RWPE2 (cell line): ENCODE measurements at regions not wholly inside any gene's neighbourhood (a gene's known extent, or its start where the extent isn't known, plus 50 kb on each side); places are given as distances from the start of the nearest gene placed in this dataset.

Experiments
- ATAC-seq: fragments of 200-7000 bp; cut with Tn5 transposase; 3 replicates; pipeline ENCODE4 v1.9.1; 2021; ENCODE audit warnings: low read depth
- DNase-seq: peaks from one replicate; pipeline ENCODE4 v3.0.0-alpha.2; 2020; ENCODE audit warnings: low spot score
- H3K27ac ChIP-seq: fragments of 450-650 bp; 2 replicates; pipeline ENCODE4 v1.5.1; 2017; ENCODE audit warnings: mild to moderate bottlenecking; ENCODE audit not compliant: poor library complexity, severe bottlenecking
- H3K27me3 ChIP-seq: fragments of 250-450 bp; sonication (Bioruptor Pico); 2 replicates; pipeline ENCODE4 v1.5.1; 2021; ENCODE audit warnings: mild to moderate bottlenecking, moderate library complexity; ENCODE audit not compliant: insufficient read depth, poor library complexity, severe bottlenecking
- H3K36me3 ChIP-seq: fragments of 250-450 bp; sonication (Bioruptor Pico); 2 replicates; pipeline ENCODE4 v1.5.1; 2020; ENCODE audit warnings: low read depth, mild to moderate bottlenecking, moderate library complexity
- H3K4me1 ChIP-seq: fragments of 250-450 bp; sonication (Bioruptor Pico); 2 replicates; pipeline ENCODE4 v1.5.1; 2021; ENCODE audit warnings: mild to moderate bottlenecking, moderate library complexity; ENCODE audit not compliant: insufficient read depth, poor library complexity, severe bottlenecking
- H3K4me3 ChIP-seq: fragments of 250-450 bp; sonication (Bioruptor Pico); 2 replicates; pipeline ENCODE4 v1.5.1; 2021; ENCODE audit warnings: mild to moderate bottlenecking, moderate library complexity; ENCODE audit not compliant: severe bottlenecking
- H3K9me3 ChIP-seq: fragments of 250-450 bp; sonication (Bioruptor Pico); 2 replicates; pipeline ENCODE4 v1.5.1; 2021; ENCODE audit warnings: mild to moderate bottlenecking, moderate library complexity; ENCODE audit not compliant: severe bottlenecking
- TF ChIP-seq, protein P1 (sequence below): fragments of 450-650 bp; IDR thresholded peaks from one replicate; pipeline ENCODE4 v1.5.1; 2017; ENCODE audit warnings: mild to moderate bottlenecking, moderate library complexity; ENCODE audit not compliant: poor library complexity, severe bottlenecking

DNA sequence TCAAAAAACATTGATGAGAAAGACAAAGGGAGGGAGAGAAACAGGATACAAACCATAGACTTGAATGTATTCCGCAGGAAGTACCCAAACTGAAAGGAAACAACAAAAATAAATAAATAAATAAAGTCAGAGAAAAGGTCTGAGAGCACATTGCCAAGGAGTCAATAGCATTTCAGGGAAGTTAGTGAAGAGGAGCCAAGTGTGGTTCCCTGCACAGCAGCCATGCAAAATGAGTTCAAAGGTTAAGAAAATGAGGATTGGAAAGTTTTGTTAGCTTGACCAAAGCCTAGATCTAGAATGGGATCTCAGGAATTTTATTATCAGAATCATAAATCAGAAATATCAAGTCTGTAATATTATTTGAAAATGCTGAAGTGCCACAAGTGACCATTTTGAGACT, 700.0 kb downstream of the MAFB start:
- H3K4me3 ChIP-seq = no peak overlapping the region
- H3K27me3 ChIP-seq = peaks cover 3% of the 10 kb centered on the region
- no peaks in the 10 kb centered on the region for H3K36me3 ChIP-seq
- no peaks in the 10 kb centered on the region for H3K4me1 ChIP-seq
- H3K9me3 ChIP-seq = peaks cover 4% of the 10 kb centered on the region
- TF ChIP-seq, protein P1, sequence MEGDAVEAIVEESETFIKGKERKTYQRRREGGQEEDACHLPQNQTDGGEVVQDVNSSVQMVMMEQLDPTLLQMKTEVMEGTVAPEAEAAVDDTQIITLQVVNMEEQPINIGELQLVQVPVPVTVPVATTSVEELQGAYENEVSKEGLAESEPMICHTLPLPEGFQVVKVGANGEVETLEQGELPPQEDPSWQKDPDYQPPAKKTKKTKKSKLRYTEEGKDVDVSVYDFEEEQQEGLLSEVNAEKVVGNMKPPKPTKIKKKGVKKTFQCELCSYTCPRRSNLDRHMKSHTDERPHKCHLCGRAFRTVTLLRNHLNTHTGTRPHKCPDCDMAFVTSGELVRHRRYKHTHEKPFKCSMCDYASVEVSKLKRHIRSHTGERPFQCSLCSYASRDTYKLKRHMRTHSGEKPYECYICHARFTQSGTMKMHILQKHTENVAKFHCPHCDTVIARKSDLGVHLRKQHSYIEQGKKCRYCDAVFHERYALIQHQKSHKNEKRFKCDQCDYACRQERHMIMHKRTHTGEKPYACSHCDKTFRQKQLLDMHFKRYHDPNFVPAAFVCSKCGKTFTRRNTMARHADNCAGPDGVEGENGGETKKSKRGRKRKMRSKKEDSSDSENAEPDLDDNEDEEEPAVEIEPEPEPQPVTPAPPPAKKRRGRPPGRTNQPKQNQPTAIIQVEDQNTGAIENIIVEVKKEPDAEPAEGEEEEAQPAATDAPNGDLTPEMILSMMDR = no peak
- DNase-seq (no peak), ATAC-seq (no peak)
- no peak overlapping the region for H3K27ac ChIP-seq

GRCh38 chr20:39986173-39986904, 702.7 kb downstream of the MAFB start:
- no peaks in the 10 kb centered on the region for H3K4me1 ChIP-seq
- H3K27ac ChIP-seq = no peak overlapping the region
- peaks cover 4% of the 10 kb centered on the region for H3K9me3 ChIP-seq
- H3K27me3 ChIP-seq = peaks cover 3% of the 10 kb centered on the region
- ATAC-seq (peak; percentile 64), DNase-seq (no peak)
- TF ChIP-seq, protein P1 = no peak
- no peaks in the 10 kb centered on the region for H3K36me3 ChIP-seq
- H3K4me3 ChIP-seq = no peak overlapping the region

GRCh38 chr20:39985271-39985827, 703.7 kb downstream of the MAFB start:
- ATAC-seq = no peak
- H3K36me3 ChIP-seq = no peaks in the 10 kb centered on the region
- H3K4me1 ChIP-seq = no peaks in the 10 kb centered on the region
- H3K9me3 ChIP-seq = no peaks in the 10 kb centered on the region
- no peaks in the 10 kb centered on the region for H3K27me3 ChIP-seq
- no peak overlapping the region for H3K27ac ChIP-seq
- TF ChIP-seq, protein P1 = no peak
- no peak for DNase-seq
- H3K4me3 ChIP-seq = no peak overlapping the region

DNA sequence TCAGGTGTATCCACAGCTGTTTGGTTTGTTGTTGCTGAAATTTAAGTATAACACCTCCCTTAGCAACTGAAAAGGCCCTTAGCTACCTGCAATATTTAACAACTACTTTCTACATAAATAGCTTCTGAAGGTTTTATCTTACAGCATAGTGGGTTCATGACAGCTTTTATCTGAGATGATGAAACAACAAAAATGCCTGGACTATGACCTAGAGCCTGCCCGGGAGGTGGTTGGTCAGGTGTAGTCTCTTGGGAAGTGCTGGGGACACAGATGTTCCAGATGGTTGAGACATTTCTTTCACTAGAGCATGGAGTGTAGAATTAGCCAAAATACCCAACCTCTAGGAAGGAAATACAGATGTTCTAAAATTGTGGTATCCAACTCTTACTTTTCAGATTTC, 705.4 kb downstream of the MAFB start:
- TF ChIP-seq, protein P1 = no peak
- DNase-seq (no peak), ATAC-seq (no peak)
- no peaks in the 10 kb centered on the region for H3K4me1 ChIP-seq
- no peaks in the 10 kb centered on the region for H3K9me3 ChIP-seq
- H3K27ac ChIP-seq = no peak overlapping the region
- H3K36me3 ChIP-seq = no peaks in the 10 kb centered on the region
- no peaks in the 10 kb centered on the region for H3K27me3 ChIP-seq
- no peak overlapping the region for H3K4me3 ChIP-seq

DNA sequence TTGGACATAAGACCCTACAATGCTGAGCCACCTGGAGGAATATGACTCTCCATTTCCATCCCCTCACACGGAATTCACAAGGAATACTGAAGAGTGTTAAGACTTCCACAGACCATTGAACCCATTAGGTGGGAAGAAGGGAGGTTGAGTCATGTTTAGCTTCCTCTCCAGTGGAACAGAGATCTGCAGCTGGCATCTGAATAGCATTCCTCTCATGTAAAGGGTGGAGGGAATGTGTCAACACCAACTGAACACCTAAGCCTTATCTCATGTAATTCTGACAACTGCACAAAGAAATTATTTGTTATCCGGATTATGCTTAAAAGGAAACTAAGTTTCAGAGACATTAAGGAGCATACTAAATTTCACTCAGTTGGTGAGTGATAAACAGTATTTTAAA, 705.9 kb downstream of the MAFB start:
- H3K27me3 ChIP-seq = no peaks in the 10 kb centered on the region
- H3K4me3 ChIP-seq = no peak overlapping the region
- no peaks in the 10 kb centered on the region for H3K36me3 ChIP-seq
- no peaks in the 10 kb centered on the region for H3K9me3 ChIP-seq
- DNase-seq = no peak
- TF ChIP-seq, protein P1 = no peak
- no peak overlapping the region for H3K27ac ChIP-seq
- peak; percentile 31; the same call in 2 of the 3 replicates for ATAC-seq
- no peaks in the 10 kb centered on the region for H3K4me1 ChIP-seq
